Prostate gland (tissue), 2 donors: ENCODE measurements at regions not wholly inside any gene's neighbourhood (a gene's known extent, or its start where the extent isn't known, plus 50 kb on each side); places are given as distances from the start of the nearest gene placed in this dataset.

Experiments
- CTCF ChIP-seq, 4 experiments: fragments of 200-600 bp in 2 of 4; fragments of 450-650 bp in 2 of 4; sonication (generic) in 2 of 4; IDR thresholded peaks; 1 replicate in 3 of 4; 2 replicates in 1 of 4; pipeline ENCODE4 v1.5.1; 2016 to 2019; ENCODE audit warnings: antibody characterized with exemption in 4 of 4, mild to moderate bottlenecking in 2 of 4, moderate library complexity in 2 of 4
- POLR2A ChIP-seq: fragments of 450-650 bp; IDR thresholded peaks from one replicate; pipeline ENCODE4 v1.6.1; 2016; ENCODE audit warnings: antibody characterized with exemption, mild to moderate bottlenecking

DNA sequence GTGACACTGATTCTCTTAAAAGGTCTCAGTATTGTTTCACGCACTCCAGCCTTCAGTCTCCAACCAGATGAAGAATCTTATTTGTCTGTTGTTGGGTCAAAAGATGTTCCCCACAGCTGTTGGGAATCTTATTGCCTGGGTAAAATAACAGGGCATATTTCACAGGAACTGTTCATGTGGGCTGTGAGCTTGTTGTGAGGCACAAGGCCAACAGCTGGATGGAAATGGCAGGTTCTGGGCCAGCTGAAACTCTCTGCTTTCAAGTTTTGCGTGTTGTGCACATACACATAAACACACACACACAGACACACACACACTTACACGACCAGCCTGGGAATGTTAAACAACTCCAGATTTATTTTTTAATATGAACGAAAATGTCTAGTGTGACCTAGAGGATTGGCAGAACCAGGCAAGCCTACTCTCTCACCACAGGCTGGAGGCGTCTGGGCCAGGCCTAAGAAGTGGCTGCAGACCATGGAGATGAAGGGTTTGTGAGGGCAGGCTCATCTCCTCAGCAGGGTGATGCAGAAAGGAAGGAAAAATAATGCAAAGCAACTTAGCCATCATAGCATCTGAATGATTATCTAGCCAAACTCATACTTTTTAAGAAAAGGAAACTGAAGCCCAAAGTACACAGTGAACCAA, 357.0 kb downstream of the TTLL7 start:
- TF ChIP-seq POLR2A (no peak), CTCF (IDR thresholded peaks at IDR 0.05) (no peak)
